LNCAP (cell line): ENCODE measurements at regions not wholly inside any gene's neighbourhood (a gene's known extent, or its start where the extent isn't known, plus 50 kb on each side); places are given as distances from the start of the nearest gene placed in this dataset.

Source experiments
- TF ChIP-seq, protein P1 (sequence below): fragments of 450-650 bp; IDR thresholded peaks from 2 replicates; pipeline ENCODE4 v1.5.1; 2017; ENCODE audit warnings: mild to moderate bottlenecking

- TF ChIP-seq, protein P1, sequence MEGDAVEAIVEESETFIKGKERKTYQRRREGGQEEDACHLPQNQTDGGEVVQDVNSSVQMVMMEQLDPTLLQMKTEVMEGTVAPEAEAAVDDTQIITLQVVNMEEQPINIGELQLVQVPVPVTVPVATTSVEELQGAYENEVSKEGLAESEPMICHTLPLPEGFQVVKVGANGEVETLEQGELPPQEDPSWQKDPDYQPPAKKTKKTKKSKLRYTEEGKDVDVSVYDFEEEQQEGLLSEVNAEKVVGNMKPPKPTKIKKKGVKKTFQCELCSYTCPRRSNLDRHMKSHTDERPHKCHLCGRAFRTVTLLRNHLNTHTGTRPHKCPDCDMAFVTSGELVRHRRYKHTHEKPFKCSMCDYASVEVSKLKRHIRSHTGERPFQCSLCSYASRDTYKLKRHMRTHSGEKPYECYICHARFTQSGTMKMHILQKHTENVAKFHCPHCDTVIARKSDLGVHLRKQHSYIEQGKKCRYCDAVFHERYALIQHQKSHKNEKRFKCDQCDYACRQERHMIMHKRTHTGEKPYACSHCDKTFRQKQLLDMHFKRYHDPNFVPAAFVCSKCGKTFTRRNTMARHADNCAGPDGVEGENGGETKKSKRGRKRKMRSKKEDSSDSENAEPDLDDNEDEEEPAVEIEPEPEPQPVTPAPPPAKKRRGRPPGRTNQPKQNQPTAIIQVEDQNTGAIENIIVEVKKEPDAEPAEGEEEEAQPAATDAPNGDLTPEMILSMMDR = no peak
These were observed 98.9 kb downstream of the LSM3 start for GRCh38 chr3:14277557-14277956.

DNA sequence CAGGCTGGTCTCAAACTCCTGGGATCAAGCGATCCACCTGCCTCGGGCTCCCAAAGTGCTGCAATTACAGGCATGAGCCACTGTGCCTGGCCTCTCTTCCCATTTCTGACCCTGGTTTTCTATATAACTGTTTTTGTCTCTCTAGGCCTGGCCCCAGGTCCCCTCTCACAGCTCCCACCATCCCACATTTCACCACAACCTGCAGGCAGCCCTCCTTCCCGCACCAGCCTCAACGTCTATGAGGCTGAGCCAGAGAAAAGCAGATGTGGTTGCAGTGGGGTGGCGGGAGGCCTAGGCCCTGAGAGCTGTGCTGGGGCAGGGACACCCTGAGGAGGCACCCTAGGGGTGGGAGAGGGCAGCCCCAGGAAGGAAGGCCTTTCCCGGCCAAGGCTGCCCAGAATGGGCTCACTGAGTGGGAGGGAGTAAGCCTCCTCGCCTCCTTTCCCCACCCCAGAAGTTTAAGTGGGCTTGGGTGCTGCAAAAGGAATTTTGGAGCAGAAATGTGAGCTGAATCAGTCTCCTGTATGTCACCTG is 99.7 kb downstream of the LSM3 start:
- TF ChIP-seq, protein P1 = no peak

- TF ChIP-seq, protein P1 = no peak
These were observed 100.4 kb downstream of the LSM3 start for GRCh38 chr3:14278799-14279625.

DNA sequence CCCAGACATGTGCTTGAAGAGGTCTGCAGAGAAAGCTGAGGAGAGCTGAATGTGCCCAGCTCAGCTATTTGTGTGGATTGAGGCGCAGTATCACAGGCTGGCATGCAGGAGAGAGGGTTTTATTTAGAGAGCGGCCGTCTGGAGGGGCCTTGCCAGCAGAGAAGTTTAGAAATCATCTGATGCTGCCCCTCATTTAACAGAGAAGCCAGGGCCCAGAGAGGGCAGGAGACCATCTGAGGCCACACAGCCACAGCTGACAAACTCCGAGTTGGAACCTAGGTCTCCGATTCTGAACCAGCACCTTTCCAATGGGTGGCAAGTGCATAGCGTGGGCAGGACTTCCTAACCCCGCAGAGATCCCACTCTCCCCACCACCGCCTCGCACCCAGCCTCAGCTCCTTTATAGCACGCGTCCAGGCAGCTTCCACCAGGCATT is 101.0 kb downstream of the LSM3 start:
- TF ChIP-seq, protein P1 = no peak

DNA sequence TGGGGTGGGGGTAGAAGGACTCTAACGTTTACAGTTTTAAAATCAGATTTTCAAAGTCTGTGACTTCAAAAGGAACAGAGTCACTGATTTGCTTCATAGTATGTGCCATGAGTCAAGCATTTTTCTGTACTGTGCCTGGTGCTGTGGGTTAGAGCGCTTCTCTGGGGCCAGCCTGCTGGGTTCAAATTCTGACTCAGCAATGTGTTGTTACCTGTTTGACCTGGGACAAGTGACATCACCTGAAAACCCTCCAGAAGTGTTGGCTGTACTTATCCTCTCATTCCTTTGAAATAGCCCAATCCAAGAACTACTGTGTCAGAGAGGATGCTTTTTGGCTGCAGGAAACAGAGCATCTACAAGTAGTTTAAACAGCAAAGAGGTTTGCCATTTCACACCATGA is 101.7 kb downstream of the LSM3 start:
- TF ChIP-seq, protein P1 = no peak

DNA sequence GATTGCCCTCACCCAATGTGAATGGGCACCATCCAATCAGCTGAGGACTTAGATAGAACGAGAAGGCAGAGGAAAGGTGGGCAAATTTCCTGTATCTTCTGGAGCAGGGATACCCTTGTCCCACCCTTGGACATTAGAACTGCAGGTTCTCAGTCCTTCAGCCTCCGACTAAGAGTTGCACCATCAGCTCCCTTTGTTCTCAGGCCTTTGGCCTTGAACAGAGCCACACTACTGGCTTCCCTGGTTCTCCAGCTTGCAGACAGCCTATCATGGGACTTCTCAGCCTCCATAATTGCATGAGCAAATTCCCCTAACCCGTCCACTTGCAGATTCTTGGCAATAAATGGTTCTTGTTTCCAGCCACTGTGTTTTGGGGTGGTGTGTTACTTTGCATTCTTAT is 102.4 kb downstream of the LSM3 start:
- TF ChIP-seq, protein P1 = no peak

DNA sequence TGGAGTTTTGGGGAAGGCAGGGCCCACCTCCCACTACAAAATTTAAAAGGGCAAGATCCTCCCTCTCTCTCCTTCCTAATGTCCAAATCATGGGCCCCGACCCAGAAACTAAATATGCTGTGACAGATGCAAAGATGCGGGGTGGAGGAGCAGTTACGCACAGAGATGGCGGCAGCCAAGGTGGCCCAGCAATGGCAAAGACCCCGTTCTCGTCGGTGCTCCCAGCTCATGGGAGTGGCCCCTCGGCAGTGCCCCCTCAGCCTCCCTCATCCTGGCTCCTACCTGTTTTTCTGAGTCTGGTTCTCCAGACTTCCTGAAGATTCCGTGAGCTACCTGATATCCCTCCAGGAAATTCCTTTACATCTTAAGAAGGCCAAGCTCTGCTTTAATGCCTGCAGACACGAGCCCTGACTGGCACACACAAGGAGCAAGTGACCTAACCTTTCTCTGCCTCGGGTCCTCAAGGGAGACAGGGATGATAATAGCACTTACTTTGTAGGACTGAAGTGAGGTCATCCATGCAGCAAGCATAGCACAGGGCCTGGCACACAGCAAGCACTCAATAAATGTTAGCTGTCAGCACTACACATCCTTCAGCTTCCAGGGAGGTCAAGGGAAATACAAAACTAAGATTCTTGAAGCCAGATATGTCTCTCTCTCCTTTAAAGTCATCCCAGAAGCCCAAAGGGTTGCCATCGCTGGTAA is 103.5 kb downstream of the LSM3 start:
- TF ChIP-seq, protein P1 = no peak
